Right lobe of liver (tissue), 4 donors: ENCODE measurements at regions not wholly inside any gene's neighbourhood (a gene's known extent, or its start where the extent isn't known, plus 50 kb on each side); places are given as distances from the start of the nearest gene placed in this dataset.

ENCODE experiments used
- POLR2A ChIP-seq: fragments of 450-650 bp; IDR thresholded peaks from one replicate; pipeline ENCODE4 v1.6.1; 2017; ENCODE audit warnings: antibody characterized with exemption, mild to moderate bottlenecking
- TF ChIP-seq, protein P1 (sequence below), 4 donors: fragments of 200-600 bp in 3 of 4; fragments of 450-650 bp in 1 of 4; IDR thresholded peaks; one replicate each; pipeline versions ENCODE4 v1.5.1 to v1.8.0; 2016 to 2022; ENCODE audit warnings: antibody characterized with exemption in 4 of 4, mild to moderate bottlenecking in 2 of 4
- donor health status: DM: no; HTN: no; CAD: no.
- donor health status: DM: no; HTN: no; CAD: no.
- donor health status: DM: no; HTN: yes; CAD: no.

DNA sequence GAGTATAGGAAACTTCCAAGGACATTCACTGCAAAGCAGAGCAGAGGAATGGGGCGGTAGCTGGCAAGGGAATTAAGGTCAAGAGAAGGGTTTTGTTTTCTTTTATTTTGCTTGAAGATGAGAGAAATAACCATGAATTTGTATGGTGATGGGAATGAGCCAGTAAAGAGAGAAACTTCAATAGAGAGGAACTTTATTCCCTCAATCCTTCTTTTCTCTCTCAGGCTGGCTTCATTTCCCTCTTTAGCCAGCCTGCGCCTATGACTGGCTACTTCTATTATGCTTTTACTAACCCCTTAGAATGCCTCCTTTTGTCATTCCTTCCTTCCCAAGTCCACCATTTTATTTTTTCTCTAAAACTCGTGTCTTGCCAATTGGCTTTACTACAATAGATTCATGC lies 101.4 kb upstream of the CEP85L start:
- TF ChIP-seq, protein P1, sequence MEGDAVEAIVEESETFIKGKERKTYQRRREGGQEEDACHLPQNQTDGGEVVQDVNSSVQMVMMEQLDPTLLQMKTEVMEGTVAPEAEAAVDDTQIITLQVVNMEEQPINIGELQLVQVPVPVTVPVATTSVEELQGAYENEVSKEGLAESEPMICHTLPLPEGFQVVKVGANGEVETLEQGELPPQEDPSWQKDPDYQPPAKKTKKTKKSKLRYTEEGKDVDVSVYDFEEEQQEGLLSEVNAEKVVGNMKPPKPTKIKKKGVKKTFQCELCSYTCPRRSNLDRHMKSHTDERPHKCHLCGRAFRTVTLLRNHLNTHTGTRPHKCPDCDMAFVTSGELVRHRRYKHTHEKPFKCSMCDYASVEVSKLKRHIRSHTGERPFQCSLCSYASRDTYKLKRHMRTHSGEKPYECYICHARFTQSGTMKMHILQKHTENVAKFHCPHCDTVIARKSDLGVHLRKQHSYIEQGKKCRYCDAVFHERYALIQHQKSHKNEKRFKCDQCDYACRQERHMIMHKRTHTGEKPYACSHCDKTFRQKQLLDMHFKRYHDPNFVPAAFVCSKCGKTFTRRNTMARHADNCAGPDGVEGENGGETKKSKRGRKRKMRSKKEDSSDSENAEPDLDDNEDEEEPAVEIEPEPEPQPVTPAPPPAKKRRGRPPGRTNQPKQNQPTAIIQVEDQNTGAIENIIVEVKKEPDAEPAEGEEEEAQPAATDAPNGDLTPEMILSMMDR (IDR thresholded peaks at IDR 0.05) = no peak
- TF ChIP-seq POLR2A = no peak
